ENCODE measurements at regions not wholly inside any gene's neighbourhood (a gene's known extent, or its start where the extent isn't known, plus 50 kb on each side); places are given as distances from the start of the nearest gene placed in this dataset.

DNA sequence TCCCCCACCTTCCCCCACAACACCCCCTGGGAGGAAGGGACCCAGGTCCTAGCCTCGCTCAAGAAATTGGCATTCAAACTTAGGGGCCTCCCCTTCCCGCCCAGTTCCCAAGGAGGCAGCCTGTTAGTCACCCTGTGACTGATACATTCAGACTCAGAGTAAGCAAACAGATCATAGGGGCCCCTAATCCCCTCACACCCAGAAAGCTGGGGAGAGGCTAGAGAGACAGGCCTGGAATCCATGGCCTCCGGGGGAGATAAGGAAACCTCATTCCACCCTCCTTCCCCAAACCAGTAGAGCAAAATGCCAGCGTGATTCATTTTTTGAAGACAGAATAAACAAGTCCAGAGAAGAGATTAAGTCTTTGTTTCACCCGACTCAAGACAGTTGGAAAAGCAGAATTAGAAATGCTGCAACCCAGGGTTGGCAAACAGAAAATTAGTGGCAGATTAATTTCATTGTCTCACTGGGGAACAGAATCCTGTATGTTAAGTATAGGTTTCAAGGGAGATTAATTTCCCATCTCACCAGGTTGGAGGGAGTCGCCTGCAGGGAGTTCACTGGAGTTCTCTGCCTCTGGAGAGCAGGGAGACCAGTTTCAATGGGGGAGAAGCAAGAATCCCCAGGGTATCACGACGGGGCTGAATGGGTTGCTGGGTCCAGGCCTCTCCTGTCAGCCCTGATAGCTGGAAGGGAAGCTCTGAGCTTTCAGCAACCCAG lies 268.3 kb downstream of the UACA start:
- Histone ChIP-seq H3K9me3 (no peaks in the 10 kb centered on the region), H3K27me3 (no peaks in the 10 kb centered on the region), H3K27ac (no peak overlapping the region), H3K4me1 (peaks cover 31% of the 10 kb centered on the region), H3K36me3 (no peaks in the 10 kb centered on the region), H3K4me3 (no peak overlapping the region)
- no peak for DNase-seq (ENCODE audit: extremely low spot score in 2 of 2)
- intact Hi-C loops (cut with DNase I) = no loop called here
- no peak for TF ChIP-seq POLR2A (IDR thresholded peaks at IDR 0.05)
- TF ChIP-seq, protein P1, sequence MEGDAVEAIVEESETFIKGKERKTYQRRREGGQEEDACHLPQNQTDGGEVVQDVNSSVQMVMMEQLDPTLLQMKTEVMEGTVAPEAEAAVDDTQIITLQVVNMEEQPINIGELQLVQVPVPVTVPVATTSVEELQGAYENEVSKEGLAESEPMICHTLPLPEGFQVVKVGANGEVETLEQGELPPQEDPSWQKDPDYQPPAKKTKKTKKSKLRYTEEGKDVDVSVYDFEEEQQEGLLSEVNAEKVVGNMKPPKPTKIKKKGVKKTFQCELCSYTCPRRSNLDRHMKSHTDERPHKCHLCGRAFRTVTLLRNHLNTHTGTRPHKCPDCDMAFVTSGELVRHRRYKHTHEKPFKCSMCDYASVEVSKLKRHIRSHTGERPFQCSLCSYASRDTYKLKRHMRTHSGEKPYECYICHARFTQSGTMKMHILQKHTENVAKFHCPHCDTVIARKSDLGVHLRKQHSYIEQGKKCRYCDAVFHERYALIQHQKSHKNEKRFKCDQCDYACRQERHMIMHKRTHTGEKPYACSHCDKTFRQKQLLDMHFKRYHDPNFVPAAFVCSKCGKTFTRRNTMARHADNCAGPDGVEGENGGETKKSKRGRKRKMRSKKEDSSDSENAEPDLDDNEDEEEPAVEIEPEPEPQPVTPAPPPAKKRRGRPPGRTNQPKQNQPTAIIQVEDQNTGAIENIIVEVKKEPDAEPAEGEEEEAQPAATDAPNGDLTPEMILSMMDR (IDR thresholded peaks at IDR 0.05) = no peak
- no peak for TF ChIP-seq POLR2AphosphoS5 (IDR thresholded peaks at IDR 0.05; ENCODE audit: insufficient read depth in 1 of 2, low read depth in 1 of 2)

DNA sequence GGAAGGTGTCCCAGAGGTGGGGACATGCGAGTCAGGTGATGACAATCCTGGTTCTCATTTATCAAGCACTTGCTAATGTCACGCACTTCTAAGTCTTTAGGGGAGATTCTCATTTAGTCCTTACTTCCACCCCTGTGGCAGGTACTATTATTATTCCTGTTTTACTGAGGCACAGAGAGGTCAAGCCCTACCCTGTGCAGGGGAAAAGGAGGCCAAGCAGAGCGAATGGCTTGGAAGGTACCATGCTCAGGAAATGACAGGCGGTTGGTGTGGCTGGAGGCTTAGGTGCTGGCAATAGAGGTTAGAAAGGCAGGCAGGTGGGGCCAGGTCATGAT lies 268.9 kb downstream of the UACA start:
- no peak for DNase-seq (ENCODE audit: extremely low spot score in 2 of 2)
- Histone ChIP-seq H3K4me1 (peaks cover 31% of the 10 kb centered on the region), H3K9me3 (no peaks in the 10 kb centered on the region), H3K27me3 (no peaks in the 10 kb centered on the region), H3K4me3 (no peak overlapping the region), H3K36me3 (no peaks in the 10 kb centered on the region), H3K27ac (no peak overlapping the region)
- TF ChIP-seq POLR2A (IDR thresholded peaks at IDR 0.05) = no peak
- intact Hi-C loops (cut with DNase I) = no loop called here

DNA sequence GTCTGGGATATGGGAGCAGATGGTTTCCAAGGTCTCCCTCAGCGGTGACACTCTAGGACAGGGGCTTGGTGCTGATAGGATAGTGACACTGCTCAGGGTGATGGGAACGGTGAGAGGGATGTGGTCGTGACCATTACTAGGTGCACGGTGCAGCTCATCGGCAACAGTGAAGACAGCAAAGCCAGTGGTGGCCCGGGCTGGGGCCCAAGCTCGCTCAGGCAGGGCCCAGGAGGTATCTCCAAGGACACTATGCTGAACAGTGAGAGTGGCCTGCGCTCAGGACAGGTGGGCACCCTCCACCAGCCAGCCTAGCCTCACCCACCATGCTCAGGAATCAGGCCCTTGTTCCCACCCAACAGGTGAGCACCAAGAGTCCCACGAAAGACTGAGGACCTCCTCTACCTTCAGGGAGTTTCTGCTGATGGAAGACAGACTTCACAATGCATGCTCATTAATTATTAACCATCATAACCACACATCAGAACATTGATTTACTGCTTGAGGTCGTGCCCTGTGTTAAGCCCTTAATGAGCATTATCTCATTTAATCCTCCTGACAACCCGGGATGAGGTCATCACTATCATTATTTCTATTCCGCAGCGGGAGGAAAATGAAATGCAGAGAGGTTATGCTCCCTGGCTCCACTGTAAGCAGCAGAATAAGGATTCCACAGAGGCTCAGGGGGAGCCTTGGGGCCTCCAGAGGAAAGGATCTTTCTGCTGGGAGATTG lies 269.4 kb downstream of the UACA start:
- Histone ChIP-seq H3K4me1 (peaks cover 31% of the 10 kb centered on the region), H3K27me3 (no peaks in the 10 kb centered on the region), H3K4me3 (no peak overlapping the region), H3K27ac (no peak overlapping the region), H3K36me3 (no peaks in the 10 kb centered on the region), H3K9me3 (no peaks in the 10 kb centered on the region)
- no peak for DNase-seq (ENCODE audit: extremely low spot score in 2 of 2)
- TF ChIP-seq POLR2A (IDR thresholded peaks at IDR 0.05) = no peak
- intact Hi-C loops (cut with DNase I) = no loop called here

DNA sequence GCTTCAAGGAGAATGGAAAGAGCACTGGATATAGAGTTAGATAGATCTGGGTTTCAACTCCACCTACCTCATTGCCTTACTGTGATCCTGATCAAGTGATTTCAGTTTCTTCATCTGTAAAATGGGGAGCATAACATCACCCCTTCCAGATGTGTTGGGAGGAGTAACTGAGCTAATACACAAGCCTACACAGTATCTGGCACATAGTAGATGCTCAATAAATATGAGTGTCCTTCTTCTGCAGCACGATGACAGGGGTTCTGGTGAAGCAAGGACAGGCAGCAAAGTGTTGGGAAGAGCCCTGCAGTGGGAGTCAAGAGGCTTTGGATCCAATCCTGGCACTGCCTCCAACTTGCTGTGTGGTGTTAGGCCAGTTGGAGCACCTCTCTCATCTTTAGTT lies 270.0 kb downstream of the UACA start:
- H3K9me3 ChIP-seq = no peaks in the 10 kb centered on the region
- TF ChIP-seq, protein P1 (IDR thresholded peaks at IDR 0.05) = no peak
- no peak for TF ChIP-seq POLR2A (IDR thresholded peaks at IDR 0.05)
- no peak for TF ChIP-seq POLR2AphosphoS5 (IDR thresholded peaks at IDR 0.05; ENCODE audit: insufficient read depth in 1 of 2, low read depth in 1 of 2)
- no peaks in the 10 kb centered on the region for H3K27me3 ChIP-seq
- no peak overlapping the region for H3K4me3 ChIP-seq
- no peak overlapping the region for H3K27ac ChIP-seq
- no peak for DNase-seq (ENCODE audit: extremely low spot score in 2 of 2)
- intact Hi-C loops (cut with DNase I) = no loop called here
- H3K4me1 ChIP-seq = peaks cover 31% of the 10 kb centered on the region
- no peaks in the 10 kb centered on the region for H3K36me3 ChIP-seq

DNA sequence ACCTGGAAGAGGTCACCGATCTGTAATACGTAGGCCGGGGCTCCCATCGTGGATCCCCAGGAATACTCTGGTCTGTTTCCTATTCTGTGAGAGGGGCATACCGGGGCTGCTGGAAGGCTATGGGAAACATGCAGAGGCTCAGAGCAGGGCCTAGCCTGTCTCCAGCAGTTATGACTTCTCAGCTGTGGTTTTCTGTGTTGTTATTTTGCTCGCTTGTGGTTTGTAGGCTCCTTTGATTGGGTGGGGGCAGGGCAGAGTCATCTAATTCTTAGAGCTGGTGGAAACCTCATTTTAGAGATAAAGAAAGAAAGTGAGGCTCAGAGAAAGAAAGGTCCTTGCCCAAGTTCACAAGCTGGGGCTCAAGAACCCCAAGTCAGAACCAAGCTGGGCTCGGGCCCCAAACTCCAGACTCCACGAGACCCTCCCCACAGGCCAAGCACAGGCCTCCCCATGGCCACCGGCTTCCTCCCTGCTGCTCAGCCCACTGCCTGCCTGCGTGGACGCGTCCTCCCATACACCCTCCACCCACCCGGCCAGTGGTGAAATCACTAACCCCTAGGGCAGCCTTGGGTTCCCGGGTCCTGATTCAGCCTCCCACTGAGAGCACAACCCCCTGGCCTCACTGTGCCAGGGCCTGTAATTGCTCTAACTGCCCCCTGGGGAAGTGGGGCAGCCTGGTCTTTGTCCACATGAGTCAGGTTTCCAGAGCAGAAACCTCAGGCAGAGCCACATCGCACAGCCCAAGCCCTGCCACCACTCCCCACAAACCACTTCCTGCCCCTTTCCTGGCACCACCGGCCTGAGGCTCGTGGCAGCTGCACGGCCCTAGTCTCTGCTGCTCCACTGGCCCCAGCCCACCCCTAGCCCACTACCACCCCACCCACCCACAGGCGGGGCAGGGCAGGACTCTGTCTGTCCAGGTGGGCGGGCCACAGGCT lies 270.8 kb downstream of the UACA start:
- Histone ChIP-seq H3K36me3 (no peaks in the 10 kb centered on the region), H3K4me3 (no peak overlapping the region), H3K9me3 (no peaks in the 10 kb centered on the region), H3K27me3 (no peaks in the 10 kb centered on the region), H3K27ac (no peak overlapping the region), H3K4me1 (peaks cover 31% of the 10 kb centered on the region)
- TF ChIP-seq POLR2AphosphoS5 (IDR thresholded peaks at IDR 0.05; ENCODE audit: insufficient read depth in 1 of 2, low read depth in 1 of 2) (peak in 1 of 2 donors; percentile 12), POLR2A (IDR thresholded peaks at IDR 0.05) (no peak)
- no peak for DNase-seq (ENCODE audit: extremely low spot score in 2 of 2)
- intact Hi-C loops (cut with DNase I) = no loop called here

DNA sequence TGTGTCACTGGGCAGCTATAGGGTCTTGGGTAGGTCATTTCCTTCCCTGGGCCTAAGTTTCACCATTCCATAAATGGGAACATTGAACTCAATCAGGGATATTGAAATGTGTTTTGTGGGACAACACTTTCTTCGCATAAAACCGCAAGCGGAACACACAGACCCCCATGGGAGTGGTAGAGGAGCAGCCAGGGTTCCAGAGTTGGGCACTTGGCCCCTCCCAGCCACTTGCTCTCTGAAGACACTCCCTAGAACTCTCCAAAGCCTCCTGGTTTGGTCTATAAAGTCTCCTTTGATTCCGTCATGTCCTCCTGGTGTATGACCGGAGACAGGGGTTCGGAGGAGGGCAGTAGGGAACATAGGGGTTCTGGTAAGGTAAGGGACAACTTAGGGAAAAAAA lies 271.7 kb downstream of the UACA start:
- Histone ChIP-seq H3K27ac (no peak overlapping the region), H3K27me3 (no peaks in the 10 kb centered on the region), H3K4me3 (no peak overlapping the region), H3K9me3 (no peaks in the 10 kb centered on the region), H3K4me1 (peaks cover 31% of the 10 kb centered on the region), H3K36me3 (no peaks in the 10 kb centered on the region)
- TF ChIP-seq, protein P1 (IDR thresholded peaks at IDR 0.05) = no peak
- TF ChIP-seq POLR2AphosphoS5 (IDR thresholded peaks at IDR 0.05; ENCODE audit: insufficient read depth in 1 of 2, low read depth in 1 of 2) (no peak), POLR2A (IDR thresholded peaks at IDR 0.05) (no peak)
- intact Hi-C loops (cut with DNase I) = no loop called here
- no peak for DNase-seq (ENCODE audit: extremely low spot score in 2 of 2)
